ENCODE measurements at regions not wholly inside any gene's neighbourhood (a gene's known extent, or its start where the extent isn't known, plus 50 kb on each side); places are given as distances from the start of the nearest gene placed in this dataset.

- Histone ChIP-seq H4K91ac (replicated peaks; ENCODE audit: insufficient read length, low read length) (no peak overlapping the region), H3K18ac (ENCODE audit: extremely low read depth, low read length) (no peak overlapping the region), H3K4me2 (ENCODE audit: insufficient read depth in 1 of 2, low read depth in 2 of 2, low read length in 2 of 2) (no peak overlapping the region), H2AFZ (ENCODE audit: low read length) (no peak overlapping the region), H3K79me2 (ENCODE audit: control insufficient read depth in 1 of 2, insufficient read depth in 2 of 2, low read length in 2 of 2) (no peaks in the 10 kb centered on the region), H3K9me3 (ENCODE audit: insufficient read depth in 2 of 2, low read depth in 1 of 2, low read length in 1 of 2) (no peaks in the 10 kb centered on the region), H2BK12ac (ENCODE audit: low read depth, low read length) (no peak overlapping the region), H3K9ac (replicated peaks in 1 of 4; ENCODE audit: extremely low read depth in 1 of 4, low read depth in 3 of 4, low read length in 3 of 4) (no peak overlapping the region), H2BK5ac (ENCODE audit: low read depth, low read length) (no peak overlapping the region), H3K79me1 (ENCODE audit: low read depth, low read length) (no peaks in the 10 kb centered on the region), H2BK120ac (replicated peaks; ENCODE audit: low read depth, low read length) (no peak overlapping the region), H3K23me2 (ENCODE audit: low read depth, low read length) (no peaks in the 10 kb centered on the region), H3K23ac (ENCODE audit: insufficient read length) (no peak overlapping the region), H2BK20ac (ENCODE audit: low read length) (no peak overlapping the region), H3K4ac (replicated peaks; ENCODE audit: insufficient read length, low read depth, low read length) (no peak overlapping the region), H3K14ac (ENCODE audit: insufficient read length) (no peak overlapping the region), H3K56ac (replicated peaks; ENCODE audit: insufficient read length, low read depth, low read length) (no peak overlapping the region), H3K36me3 (ENCODE audit: control insufficient read depth in 2 of 4, insufficient read depth in 4 of 4, low read length in 3 of 4) (no peaks in the 10 kb centered on the region), H3K4me1 (replicated peaks in 1 of 4; ENCODE audit: control insufficient read depth in 3 of 4, insufficient read depth in 4 of 4, low read length in 3 of 4) (no peaks in the 10 kb centered on the region), H4K5ac (ENCODE audit: insufficient read length, low read depth, low read length) (no peak overlapping the region), H2BK15ac (ENCODE audit: low read length) (no peak overlapping the region), H3K27ac (ENCODE audit: low read depth, low read length) (no peak overlapping the region), H4K20me1 (replicated peaks in 1 of 2; ENCODE audit: control insufficient read depth in 1 of 2, insufficient read depth in 2 of 2, low read length in 2 of 2) (no peaks in the 10 kb centered on the region), H2AK5ac (ENCODE audit: low read depth, low read length) (no peak overlapping the region), H4K8ac (ENCODE audit: extremely low read depth, insufficient read depth, low read length) (no peak overlapping the region), H3K27me3 (replicated peaks in 1 of 4; ENCODE audit: control insufficient read depth in 3 of 4, extremely low read depth in 1 of 4, insufficient read depth in 3 of 4, low read length in 3 of 4) (no peaks in the 10 kb centered on the region), H3K4me3 (ENCODE audit: extremely low read depth in 1 of 4, insufficient read depth in 2 of 4, low read depth in 3 of 4, low read length in 4 of 4) (no peak overlapping the region)
- FAIRE-seq: no peak
- CTCF ChIA-PET (ENCODE audit: partially characterized antibody): no interaction called here
- POLR2A ChIA-PET (ENCODE audit: partially characterized antibody): no interaction called here
- no peak for DNase-seq (ENCODE audit: low read depth in 1 of 2, low spot score in 2 of 2)
- TF ChIP-seq CBX8 (IDR thresholded peaks at IDR 0.05; ENCODE audit: borderline replicate concordance, low read depth, low read length) (no peak), POLR2AphosphoS5 (IDR thresholded peaks at IDR 0.05; ENCODE audit: low read depth, low read length) (no peak), POLR2A (IDR thresholded peaks at IDR 0.05; ENCODE audit: control extremely low read depth in 1 of 2, low read depth in 2 of 2, low read length in 2 of 2) (no peak), HDAC2 (IDR thresholded peaks at IDR 0.05; ENCODE audit: borderline replicate concordance in 1 of 2, low read depth in 2 of 2, low read length in 2 of 2) (no peak), TBP (IDR thresholded peaks at IDR 0.05; ENCODE audit: low read depth, low read length) (no peak), CTCF (IDR thresholded peaks at IDR 0.05; ENCODE audit: control extremely low read depth in 1 of 3, insufficient read depth in 1 of 3, low read depth in 1 of 3, low read length in 3 of 3) (no peak), POU5F1 (IDR thresholded peaks at IDR 0.05; ENCODE audit: low read depth, low read length) (no peak), RFX5 (IDR thresholded peaks at IDR 0.05; ENCODE audit: borderline replicate concordance, low read depth, low read length) (no peak), CEBPB (IDR thresholded peaks at IDR 0.05; ENCODE audit: low read depth, low read length) (no peak)
- TF ChIP-seq, protein P1, sequence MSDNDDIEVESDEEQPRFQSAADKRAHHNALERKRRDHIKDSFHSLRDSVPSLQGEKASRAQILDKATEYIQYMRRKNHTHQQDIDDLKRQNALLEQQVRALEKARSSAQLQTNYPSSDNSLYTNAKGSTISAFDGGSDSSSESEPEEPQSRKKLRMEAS (IDR thresholded peaks at IDR 0.05): no peak
- TF ChIP-seq, protein P2, sequence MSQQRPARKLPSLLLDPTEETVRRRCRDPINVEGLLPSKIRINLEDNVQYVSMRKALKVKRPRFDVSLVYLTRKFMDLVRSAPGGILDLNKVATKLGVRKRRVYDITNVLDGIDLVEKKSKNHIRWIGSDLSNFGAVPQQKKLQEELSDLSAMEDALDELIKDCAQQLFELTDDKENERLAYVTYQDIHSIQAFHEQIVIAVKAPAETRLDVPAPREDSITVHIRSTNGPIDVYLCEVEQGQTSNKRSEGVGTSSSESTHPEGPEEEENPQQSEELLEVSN (IDR thresholded peaks at IDR 0.05): no peak
Observed at GRCh38 chr4:33453436-33453835, 2733.3 kb downstream of the PCDH7 start.
